Small intestine (tissue), 7 donors: ENCODE measurements at regions not wholly inside any gene's neighbourhood (a gene's known extent, or its start where the extent isn't known, plus 50 kb on each side); places are given as distances from the start of the nearest gene placed in this dataset.

ENCODE experiments used
- DNase-seq, 2 donors: peaks; one replicate each; pipeline versions ENCODE4 v3.0.0 to v3.0.0-alpha.2; 2013
- FAIRE-seq: peaks from 2 replicates; lab custom pipeline; 2012; peaks lifted over from hg19 to GRCh38; lab: Jason Lieb, UNC
- H3K27ac ChIP-seq, 3 donors: one replicate each; pipeline ENCODE4 v1.5.1; 2013; ENCODE audit warnings: low read length in 2 of 3, mild to moderate bottlenecking in 2 of 3, control low read depth in 1 of 3, inconsistent platforms in 1 of 3, low read depth in 1 of 3, moderate library complexity in 1 of 3
- H3K27me3 ChIP-seq, 3 donors: one replicate each; pipeline ENCODE4 v1.6.1; 2013; ENCODE audit warnings: low read length in 3 of 3, inconsistent platforms in 1 of 3; ENCODE audit not compliant: control insufficient read depth in 3 of 3, insufficient read depth in 3 of 3
- H3K36me3 ChIP-seq, 3 donors: one replicate each; pipeline ENCODE4 v1.6.1; 2013; ENCODE audit warnings: low read length in 3 of 3, inconsistent platforms in 1 of 3, low read depth in 1 of 3, mild to moderate bottlenecking in 1 of 3, moderate library complexity in 1 of 3; ENCODE audit not compliant: control insufficient read depth in 3 of 3, insufficient read depth in 2 of 3
- H3K4me1 ChIP-seq, 3 donors: one replicate each; pipeline ENCODE4 v1.6.1; 2013; ENCODE audit warnings: low read length in 2 of 3, inconsistent platforms in 1 of 3, low read depth in 1 of 3, mild to moderate bottlenecking in 1 of 3, moderate library complexity in 1 of 3; ENCODE audit not compliant: control insufficient read depth in 3 of 3, insufficient read depth in 2 of 3
- H3K4me3 ChIP-seq, 3 donors: one replicate each; pipeline ENCODE4 v1.5.1; 2013; ENCODE audit warnings: low read length in 3 of 3, control low read depth in 1 of 3, inconsistent platforms in 1 of 3, low read depth in 1 of 3, mild to moderate bottlenecking in 1 of 3, moderate library complexity in 1 of 3
- H3K9me3 ChIP-seq, 2 donors: one replicate each; pipeline ENCODE4 v1.6.1; 2013; ENCODE audit warnings: low read depth in 1 of 2, low read length in 1 of 2; ENCODE audit not compliant: control insufficient read depth in 2 of 2, insufficient read depth in 1 of 2
- WGBS, 3 donors: extraction: QIAGEN DNeasy Blood & Tissue Kit; methylation state at CpG; one replicate each; pipeline ENCODE4 v1.1.7; 2013; 5-methylcytosine and 5-hydroxymethylcytosine counted together
- donor health status: healthy with polysubstance abuse.
- donor health status: control.
- donor health status: control.
- donor health status: Bipolar disorder and iron deficiency.
- donor health status: healthy.

GRCh38 chr2:6728156-6728555, 137.6 kb downstream of the CMPK2 start:
- no peak overlapping the region for H3K4me3 ChIP-seq
- H3K36me3 ChIP-seq = no peaks in the 10 kb centered on the region
- 54 to 75% (median 66%) methylated on average over 5 of the region's 5 CpGs for WGBS, 3 donors
- H3K27me3 ChIP-seq = peaks cover 0 to 2% (median 0%) of the 10 kb centered on the region in 3 donors
- FAIRE-seq (no peak), DNase-seq (no peak)
- no peaks in the 10 kb centered on the region for H3K9me3 ChIP-seq
- H3K27ac ChIP-seq = no peak overlapping the region
- H3K4me1 ChIP-seq = no peaks in the 10 kb centered on the region

- WGBS, 3 donors = 57 to 76% (median 66%) methylated on average over 2 of the region's 2 CpGs
- no peak for FAIRE-seq
- Histone ChIP-seq H3K36me3 (no peaks in the 10 kb centered on the region), H3K4me1 (no peaks in the 10 kb centered on the region), H3K9me3 (no peaks in the 10 kb centered on the region), H3K27ac (no peak overlapping the region), H3K4me3 (no peak overlapping the region), H3K27me3 (peaks cover 0 to 5% (median 0%) of the 10 kb centered on the region in 3 donors)
- no peak for DNase-seq
These were observed 135.7 kb downstream of the CMPK2 start for GRCh38 chr2:6730003-6730402.

GRCh38 chr2:6730649-6731532, 134.8 kb downstream of the CMPK2 start:
- no peak overlapping the region for H3K4me3 ChIP-seq
- 52 to 58% (median 55%) methylated on average over 5 of the region's 5 CpGs for WGBS, 3 donors
- FAIRE-seq = no peak
- no peak overlapping the region for H3K27ac ChIP-seq
- no peak for DNase-seq
- no peaks in the 10 kb centered on the region for H3K9me3 ChIP-seq
- no peaks in the 10 kb centered on the region for H3K36me3 ChIP-seq
- no peaks in the 10 kb centered on the region for H3K4me1 ChIP-seq
- H3K27me3 ChIP-seq = peaks cover 0 to 5% (median 0%) of the 10 kb centered on the region in 3 donors

- 82 to 88% (median 86%) methylated on average over 7 of the region's 7 CpGs for WGBS, 3 donors
- H3K4me3 ChIP-seq = no peak overlapping the region
- H3K9me3 ChIP-seq = no peaks in the 10 kb centered on the region
- FAIRE-seq (no peak), DNase-seq (no peak)
- H3K27me3 ChIP-seq = no peaks in the 10 kb centered on the region
- H3K4me1 ChIP-seq = no peaks in the 10 kb centered on the region
- no peaks in the 10 kb centered on the region for H3K36me3 ChIP-seq
- H3K27ac ChIP-seq = no peak overlapping the region
These were observed 126.2 kb downstream of the CMPK2 start for GRCh38 chr2:6739547-6739946.

GRCh38 chr2:6741229-6741628, 124.5 kb downstream of the CMPK2 start:
- Histone ChIP-seq H3K4me3 (no peak overlapping the region), H3K27me3 (no peaks in the 10 kb centered on the region), H3K27ac (no peak overlapping the region), H3K4me1 (no peaks in the 10 kb centered on the region), H3K36me3 (no peaks in the 10 kb centered on the region), H3K9me3 (no peaks in the 10 kb centered on the region)
- FAIRE-seq (no peak), DNase-seq (no peak)
- WGBS, 3 donors = 83 to 97% (median 89%) methylated on average over 1 of the region's 1 CpG

- Histone ChIP-seq H3K27ac (no peak overlapping the region), H3K36me3 (no peaks in the 10 kb centered on the region), H3K4me1 (no peaks in the 10 kb centered on the region), H3K9me3 (no peaks in the 10 kb centered on the region), H3K4me3 (no peak overlapping the region), H3K27me3 (no peaks in the 10 kb centered on the region)
- DNase-seq = no peak
- FAIRE-seq = no peak
- 79 to 88% (median 84%) methylated on average over 4 of the region's 4 CpGs for WGBS, 3 donors
These were observed 121.7 kb downstream of the CMPK2 start for GRCh38 chr2:6744038-6744437.

- Histone ChIP-seq H3K27ac (no peak overlapping the region), H3K27me3 (no peaks in the 10 kb centered on the region), H3K4me1 (no peaks in the 10 kb centered on the region), H3K36me3 (no peaks in the 10 kb centered on the region), H3K4me3 (no peak overlapping the region), H3K9me3 (no peaks in the 10 kb centered on the region)
- WGBS, 3 donors = 40 to 76% (median 64%) methylated on average over 1 of the region's 1 CpG
- DNase-seq (no peak), FAIRE-seq (no peak)
These were observed 118.3 kb downstream of the CMPK2 start for GRCh38 chr2:6747433-6747832.

GRCh38 chr2:6748406-6749067, 117.2 kb downstream of the CMPK2 start:
- no peaks in the 10 kb centered on the region for H3K9me3 ChIP-seq
- H3K27ac ChIP-seq = no peak overlapping the region
- no peak overlapping the region for H3K4me3 ChIP-seq
- H3K27me3 ChIP-seq = no peaks in the 10 kb centered on the region
- H3K4me1 ChIP-seq = no peaks in the 10 kb centered on the region
- WGBS, 3 donors = 34 to 49% (median 35%) methylated on average over 8 of the region's 8 CpGs
- no peaks in the 10 kb centered on the region for H3K36me3 ChIP-seq
- FAIRE-seq = no peak
- no peak for DNase-seq
